ENCODE measurements at regions not wholly inside any gene's neighbourhood (a gene's known extent, or its start where the extent isn't known, plus 50 kb on each side); places are given as distances from the start of the nearest gene placed in this dataset.

GRCh38 chr10:131400513-131400912, 89.0 kb upstream of the TCERG1L start:
- H3K27me3 ChIP-seq = peaks cover 25% of the 10 kb centered on the region
- H3K4me1 ChIP-seq = peaks cover 0 to 17% (median 0%) of the 10 kb centered on the region in 3 donors
- H3K4me3 ChIP-seq = no peak overlapping the region
- no peak overlapping the region for H3K27ac ChIP-seq
- H3K9me3 ChIP-seq = no peaks in the 10 kb centered on the region
- TF ChIP-seq POLR2A (IDR thresholded peaks at IDR 0.05) (no peak), CTCF (IDR thresholded peaks at IDR 0.05) (no peak), POLR2AphosphoS5 (IDR thresholded peaks at IDR 0.05) (no peak)
- ATAC-seq = no peak
- no peaks in the 10 kb centered on the region for H3K36me3 ChIP-seq
- WGBS, 2 donors (ENCODE audit: low coverage in 1 of 2) = 80% methylated on average over 1 of the region's 5 CpGs; no CpG with 5 or more reads in 1 of the 2 donors

DNA sequence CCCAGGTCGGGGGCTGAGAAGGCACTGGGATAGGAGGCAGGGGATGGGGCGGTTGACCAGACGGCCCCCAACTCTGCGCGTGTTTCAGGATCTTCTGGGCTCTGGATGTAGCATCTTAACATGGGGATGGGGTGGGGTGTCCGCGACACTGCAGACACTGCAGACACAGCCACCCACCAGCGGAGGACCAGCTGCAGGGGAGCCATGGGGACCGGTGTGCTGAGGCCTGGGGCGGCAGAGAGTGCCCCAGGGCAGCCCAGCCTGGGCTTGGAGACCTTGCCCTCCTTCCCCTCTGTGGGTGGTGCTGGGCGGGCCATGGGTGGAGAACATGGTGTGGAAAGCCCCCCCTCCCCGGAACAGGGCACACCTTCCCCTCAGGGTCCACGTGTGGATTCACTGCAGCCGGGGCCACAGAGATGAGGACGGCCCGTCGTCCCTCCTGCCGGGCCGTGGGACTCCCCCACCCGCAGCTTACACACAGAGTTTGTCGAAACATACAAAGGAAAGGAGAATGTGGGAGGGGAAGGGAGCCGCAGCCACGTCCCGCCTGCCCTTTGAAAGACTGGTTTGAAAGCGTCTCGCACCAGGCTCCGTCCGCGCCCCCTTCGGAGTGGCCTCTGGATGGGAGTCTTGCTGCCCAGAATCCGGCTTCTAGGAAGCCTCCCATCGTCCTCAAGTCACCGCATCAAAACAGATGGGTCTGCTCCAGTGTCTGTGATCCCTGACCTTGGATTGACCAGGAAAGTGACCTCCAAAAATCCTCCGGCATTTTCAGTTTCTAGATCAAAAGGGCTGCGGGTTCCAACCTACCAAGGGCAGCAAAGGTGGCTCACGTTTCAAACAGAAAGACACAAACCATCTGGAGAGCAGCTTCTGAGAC, 91.5 kb upstream of the TCERG1L start:
- WGBS, 2 donors (ENCODE audit: low coverage in 1 of 2) = 29 to 80% methylated on average over 3 to 10 of the region's 36 CpGs

GRCh38 chr10:131403936-131404335, 92.4 kb upstream of the TCERG1L start:
- peaks cover 33% of the 10 kb centered on the region for H3K27me3 ChIP-seq
- no peaks in the 10 kb centered on the region for H3K9me3 ChIP-seq
- no peak overlapping the region for H3K27ac ChIP-seq
- TF ChIP-seq EP300 (IDR thresholded peaks at IDR 0.05) (no peak), POLR2A (IDR thresholded peaks at IDR 0.05) (no peak), POLR2AphosphoS5 (IDR thresholded peaks at IDR 0.05) (no peak), CTCF (IDR thresholded peaks at IDR 0.05) (no peak)
- no peaks in the 10 kb centered on the region for H3K4me1 ChIP-seq
- H3K36me3 ChIP-seq = no peaks in the 10 kb centered on the region
- H3K4me3 ChIP-seq = no peak overlapping the region
- no peak for ATAC-seq
- 100% methylated on average over 1 of the region's 7 CpGs; no CpG with 5 or more reads in 1 of the 2 donors for WGBS, 2 donors (ENCODE audit: low coverage in 1 of 2)

More for the DNA sequence above, 91.5 kb upstream of the TCERG1L start:
- H3K27ac ChIP-seq = no peak overlapping the region
- H3K36me3 ChIP-seq = no peaks in the 10 kb centered on the region
- no peaks in the 10 kb centered on the region for H3K4me1 ChIP-seq
- H3K27me3 ChIP-seq = peaks cover 33% of the 10 kb centered on the region
- peak; percentile 25 for ATAC-seq
- no peak for TF ChIP-seq POLR2A (IDR thresholded peaks at IDR 0.05)
- TF ChIP-seq POLR2AphosphoS5 (IDR thresholded peaks at IDR 0.05) = no peak
- no peak for TF ChIP-seq CTCF (IDR thresholded peaks at IDR 0.05)
- no peak for TF ChIP-seq EP300 (IDR thresholded peaks at IDR 0.05)
- no peak overlapping the region for H3K4me3 ChIP-seq
- H3K9me3 ChIP-seq = no peaks in the 10 kb centered on the region

DNA sequence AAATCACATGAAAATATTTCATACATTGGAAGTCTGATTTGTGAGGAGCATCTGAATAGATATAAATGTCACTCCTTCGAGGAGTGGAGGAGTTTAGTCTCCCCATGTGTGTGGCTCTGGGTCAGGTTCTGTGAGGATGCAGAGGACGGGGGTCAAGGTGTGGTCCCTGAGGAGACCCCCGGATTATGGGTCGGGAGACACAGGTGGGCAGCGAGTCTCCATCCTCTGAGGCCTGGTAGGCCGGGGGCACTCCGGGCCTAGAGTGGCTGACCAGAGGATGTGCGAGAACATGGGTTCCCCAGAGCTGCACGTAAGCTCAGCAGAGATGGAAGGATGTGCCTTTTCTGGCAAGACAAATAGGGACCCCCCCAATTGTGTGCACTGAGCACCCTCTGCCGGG, 93.4 kb upstream of the TCERG1L start:
- H3K36me3 ChIP-seq = no peaks in the 10 kb centered on the region
- TF ChIP-seq EP300 (IDR thresholded peaks at IDR 0.05) = no peak
- TF ChIP-seq POLR2AphosphoS5 (IDR thresholded peaks at IDR 0.05) = no peak
- TF ChIP-seq POLR2A (IDR thresholded peaks at IDR 0.05) = no peak
- no peak for TF ChIP-seq CTCF (IDR thresholded peaks at IDR 0.05)
- ATAC-seq = no peak
- H3K4me3 ChIP-seq = no peak overlapping the region
- no peaks in the 10 kb centered on the region for H3K9me3 ChIP-seq
- 71 to 83% methylated on average over 1 to 3 of the region's 10 CpGs for WGBS, 2 donors (ENCODE audit: low coverage in 1 of 2)
- no peaks in the 10 kb centered on the region for H3K4me1 ChIP-seq
- peaks cover 33% of the 10 kb centered on the region for H3K27me3 ChIP-seq
- no peak overlapping the region for H3K27ac ChIP-seq

Measured in gastroesophageal sphincter (tissue), 4 donors.